BE2C (cell line): ENCODE measurements at regions not wholly inside any gene's neighbourhood (a gene's known extent, or its start where the extent isn't known, plus 50 kb on each side); places are given as distances from the start of the nearest gene placed in this dataset.

Experiments used
- DNase-seq: peaks from one replicate; pipeline ENCODE4 v3.0.0-alpha.2; 2020
- H3K27me3 ChIP-seq: fragments of 250-450 bp; sonication (Bioruptor Pico); 2 replicates; pipeline ENCODE4 v1.5.1; 2020; ENCODE audit warnings: mild to moderate bottlenecking
- H3K36me3 ChIP-seq: fragments of 250-450 bp; sonication (Bioruptor Pico); 2 replicates; pipeline ENCODE4 v1.5.1; 2020; ENCODE audit warnings: mild to moderate bottlenecking
- H3K4me1 ChIP-seq: fragments of 250-450 bp; sonication (Bioruptor Pico); 2 replicates; pipeline ENCODE4 v1.5.1; 2020
- H3K4me3 ChIP-seq: 2 replicates; pipeline ENCODE4 v1.5.1; 2011; ENCODE audit warnings: low read depth, low read length
- H3K9me3 ChIP-seq: fragments of 250-450 bp; sonication (Bioruptor Pico); 2 replicates; pipeline ENCODE4 v1.5.1; 2020
- CTCF ChIP-seq: IDR thresholded peaks from 2 replicates; pipeline ENCODE4 v1.5.1; 2012; ENCODE audit warnings: mild to moderate bottlenecking, low read depth, low read length

GRCh38 chr2:188176620-188177019 lies 115.1 kb upstream of the GULP1 start:
- Histone ChIP-seq H3K9me3 (no peaks in the 10 kb centered on the region), H3K27me3 (no peaks in the 10 kb centered on the region), H3K4me1 (no peaks in the 10 kb centered on the region), H3K36me3 (no peaks in the 10 kb centered on the region), H3K4me3 (no peak overlapping the region)
- TF ChIP-seq CTCF, result no peak
- DNase-seq, result no peak

- Histone ChIP-seq H3K27me3 (no peaks in the 10 kb centered on the region), H3K4me1 (no peaks in the 10 kb centered on the region), H3K36me3 (no peaks in the 10 kb centered on the region), H3K9me3 (no peaks in the 10 kb centered on the region), H3K4me3 (no peak overlapping the region)
- DNase-seq, result no peak
- TF ChIP-seq CTCF, result no peak
These were observed 110.4 kb upstream of the GULP1 start for GRCh38 chr2:188181067-188181838.

DNA sequence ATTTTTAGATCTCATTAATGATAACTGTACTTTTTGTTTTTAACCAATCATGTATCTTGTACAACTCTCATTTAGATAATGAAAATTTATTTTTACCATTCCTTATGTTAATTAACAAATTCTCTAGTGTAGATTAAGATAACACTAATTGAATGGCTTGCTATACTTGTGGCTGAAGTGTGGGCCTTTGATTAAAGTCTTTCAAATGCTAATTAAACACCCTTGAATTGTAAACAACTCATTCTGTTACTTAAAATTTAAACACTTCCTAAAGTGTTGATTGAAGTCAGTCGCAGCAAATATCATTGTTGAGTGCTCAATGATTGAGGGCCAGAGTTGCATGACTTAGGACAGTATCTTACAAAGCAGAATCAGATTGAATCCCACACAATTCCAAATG lies 109.8 kb upstream of the GULP1 start:
- TF ChIP-seq CTCF, result no peak
- DNase-seq, result no peak
- no peaks in the 10 kb centered on the region for H3K27me3 ChIP-seq
- no peaks in the 10 kb centered on the region for H3K9me3 ChIP-seq
- H3K4me1 ChIP-seq, result no peaks in the 10 kb centered on the region
- no peaks in the 10 kb centered on the region for H3K36me3 ChIP-seq
- H3K4me3 ChIP-seq, result no peak overlapping the region

DNA sequence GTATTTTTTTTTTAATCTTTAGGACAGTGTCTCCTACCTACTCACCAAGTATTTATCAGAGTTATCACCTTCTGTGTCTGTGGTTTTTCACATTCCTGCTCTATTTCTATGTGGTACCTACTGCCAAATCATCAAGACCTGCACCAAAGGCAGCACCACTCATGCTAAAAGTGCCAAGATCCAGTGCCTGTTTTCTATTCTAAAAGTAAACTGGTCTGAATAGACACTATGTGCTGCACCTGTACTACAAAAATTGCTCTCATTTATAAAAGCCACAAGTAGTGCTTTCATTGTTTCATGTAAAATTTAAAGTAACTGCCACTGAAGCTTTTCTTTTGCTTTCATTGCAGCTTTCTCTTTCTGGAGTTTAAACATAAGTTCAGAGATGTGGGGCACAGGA lies 103.9 kb upstream of the GULP1 start:
- Histone ChIP-seq H3K9me3 (no peaks in the 10 kb centered on the region), H3K4me3 (no peak overlapping the region), H3K36me3 (no peaks in the 10 kb centered on the region), H3K27me3 (no peaks in the 10 kb centered on the region), H3K4me1 (no peaks in the 10 kb centered on the region)
- TF ChIP-seq CTCF, result no peak
- DNase-seq, result no peak

DNA sequence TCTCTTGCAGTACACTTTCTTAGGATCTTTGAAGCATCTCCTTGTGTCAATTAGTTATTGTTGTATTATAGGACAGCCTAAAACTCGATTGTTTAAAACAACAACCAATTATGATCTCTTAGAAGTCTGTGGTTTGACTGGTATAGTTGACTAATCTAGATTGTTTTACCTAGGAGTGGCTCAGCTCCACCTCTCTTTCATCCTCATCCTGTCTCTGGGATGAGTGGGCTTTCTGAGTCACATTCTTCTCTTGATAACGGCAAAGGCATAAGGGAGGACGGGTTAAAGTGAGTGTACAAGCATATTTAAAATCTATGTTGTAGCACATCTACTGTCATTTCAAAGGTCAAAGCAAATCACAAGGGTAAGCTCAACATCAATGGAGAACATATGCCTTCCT lies 102.3 kb upstream of the GULP1 start:
- H3K36me3 ChIP-seq, result no peaks in the 10 kb centered on the region
- H3K27me3 ChIP-seq, result no peaks in the 10 kb centered on the region
- no peaks in the 10 kb centered on the region for H3K9me3 ChIP-seq
- no peaks in the 10 kb centered on the region for H3K4me1 ChIP-seq
- no peak for TF ChIP-seq CTCF
- H3K4me3 ChIP-seq, result no peak overlapping the region
- DNase-seq, result no peak

- Histone ChIP-seq H3K4me3 (no peak overlapping the region), H3K36me3 (no peaks in the 10 kb centered on the region), H3K4me1 (no peaks in the 10 kb centered on the region), H3K27me3 (no peaks in the 10 kb centered on the region), H3K9me3 (no peaks in the 10 kb centered on the region)
- DNase-seq, result no peak
- no peak for TF ChIP-seq CTCF
These were observed 98.4 kb upstream of the GULP1 start for GRCh38 chr2:188193230-188193629.
